ENCODE measurements at regions not wholly inside any gene's neighbourhood (a gene's known extent, or its start where the extent isn't known, plus 50 kb on each side); places are given as distances from the start of the nearest gene placed in this dataset.

DNA sequence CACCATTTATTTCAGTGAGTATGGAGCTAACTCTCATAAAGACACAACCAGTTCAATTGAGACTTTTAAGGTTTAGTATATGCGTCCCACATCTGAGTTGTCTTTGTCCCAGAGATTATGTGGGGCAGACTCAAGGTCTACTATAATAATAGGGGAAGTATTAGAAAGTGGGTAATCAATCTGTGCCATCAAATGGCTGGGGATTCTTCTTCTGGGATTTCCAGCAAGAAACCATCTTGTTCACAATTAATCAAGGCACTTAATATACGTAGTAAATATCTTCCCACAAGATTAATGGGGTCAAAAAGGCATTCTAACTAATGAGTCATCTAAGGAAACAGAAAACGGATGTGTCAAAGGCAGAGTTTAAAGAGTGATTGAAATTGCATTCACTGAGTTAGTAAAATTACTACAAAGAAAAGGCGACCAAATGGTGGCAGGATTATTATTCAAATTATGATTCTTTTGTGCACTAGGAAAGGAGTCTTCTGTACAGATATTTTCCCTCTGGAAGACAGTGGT, 179.8 kb upstream of the REG3G start:
- TF ChIP-seq, protein P1, sequence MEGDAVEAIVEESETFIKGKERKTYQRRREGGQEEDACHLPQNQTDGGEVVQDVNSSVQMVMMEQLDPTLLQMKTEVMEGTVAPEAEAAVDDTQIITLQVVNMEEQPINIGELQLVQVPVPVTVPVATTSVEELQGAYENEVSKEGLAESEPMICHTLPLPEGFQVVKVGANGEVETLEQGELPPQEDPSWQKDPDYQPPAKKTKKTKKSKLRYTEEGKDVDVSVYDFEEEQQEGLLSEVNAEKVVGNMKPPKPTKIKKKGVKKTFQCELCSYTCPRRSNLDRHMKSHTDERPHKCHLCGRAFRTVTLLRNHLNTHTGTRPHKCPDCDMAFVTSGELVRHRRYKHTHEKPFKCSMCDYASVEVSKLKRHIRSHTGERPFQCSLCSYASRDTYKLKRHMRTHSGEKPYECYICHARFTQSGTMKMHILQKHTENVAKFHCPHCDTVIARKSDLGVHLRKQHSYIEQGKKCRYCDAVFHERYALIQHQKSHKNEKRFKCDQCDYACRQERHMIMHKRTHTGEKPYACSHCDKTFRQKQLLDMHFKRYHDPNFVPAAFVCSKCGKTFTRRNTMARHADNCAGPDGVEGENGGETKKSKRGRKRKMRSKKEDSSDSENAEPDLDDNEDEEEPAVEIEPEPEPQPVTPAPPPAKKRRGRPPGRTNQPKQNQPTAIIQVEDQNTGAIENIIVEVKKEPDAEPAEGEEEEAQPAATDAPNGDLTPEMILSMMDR (conservative IDR thresholded peaks at IDR 0.05; ENCODE audit: low read depth, low read length), result no peak
- TF ChIP-seq EZH2 (IDR thresholded peaks at IDR 0.05; ENCODE audit: borderline replicate concordance, low read depth, low read length, poor library complexity, severe bottlenecking), result no peak

Data from A673 (cell line).